ENCODE measurements at regions not wholly inside any gene's neighbourhood (a gene's known extent, or its start where the extent isn't known, plus 50 kb on each side); places are given as distances from the start of the nearest gene placed in this dataset.

DNA sequence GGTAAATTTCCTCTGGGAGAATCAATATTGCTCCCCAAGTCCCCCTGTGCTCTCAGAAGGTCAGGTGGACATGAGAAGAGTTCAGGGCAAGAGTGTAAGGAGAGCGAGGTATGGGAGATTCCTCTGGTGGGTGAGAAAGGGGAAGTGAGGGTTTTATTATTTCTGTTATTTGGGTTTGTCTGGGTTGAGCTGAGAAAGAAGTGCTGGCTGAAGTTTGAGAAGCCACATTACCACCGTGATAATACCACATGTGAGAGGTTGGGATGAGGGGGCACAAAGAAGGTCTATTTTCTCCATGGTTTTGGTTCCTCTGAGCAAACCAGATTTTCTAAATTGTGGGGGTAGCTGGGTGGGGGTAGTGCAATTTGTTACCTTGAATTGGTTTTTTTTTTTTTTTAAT is 350.4 kb downstream of the OSTF1 start:
- CTCF ChIA-PET (ENCODE audit: low intra/inter-chr PET ratio, low total read pairs): no interaction called here
- intact Hi-C loops (cut with micrococcal nuclease; ENCODE audit: unreplicated experiment): no loop called here
- no peak overlapping the region for H2AFZ ChIP-seq (ENCODE audit: low read length)

More for the DNA sequence above, 350.4 kb downstream of the OSTF1 start:
- FAIRE-seq (no peak), ATAC-seq (no peak), DNase-seq (ENCODE audit: low spot score) (no peak)
- Histone ChIP-seq H3K4me2 (ENCODE audit: low read depth, low read length) (no peak overlapping the region), H3K4me3 (replicated peaks in 1 of 3; ENCODE audit: insufficient read depth in 1 of 3, low read depth in 2 of 3, low read length in 3 of 3) (no peak overlapping the region), H4K20me1 (ENCODE audit: insufficient read depth, low read length) (no peaks in the 10 kb centered on the region), H3K79me2 (ENCODE audit: insufficient read depth, low read length) (no peaks in the 10 kb centered on the region), H3K27me3 (ENCODE audit: control insufficient read depth in 1 of 2, insufficient read depth in 2 of 2, low read length in 2 of 2) (no peaks in the 10 kb centered on the region), H3K9ac (ENCODE audit: insufficient read depth, low read depth, low read length) (no peak overlapping the region), H3K4me1 (ENCODE audit: insufficient read depth, low read length) (no peaks in the 10 kb centered on the region), H3K36me3 (replicated peaks in 1 of 2; ENCODE audit: control insufficient read depth in 1 of 2, insufficient read depth in 2 of 2, low read length in 2 of 2) (no peaks in the 10 kb centered on the region), H3K27ac (ENCODE audit: extremely low read length, insufficient read depth, low read length) (no peak overlapping the region), H3K9me3 (ENCODE audit: low read length) (no peaks in the 10 kb centered on the region)
- in situ Hi-C loops (cut with HindIII; ENCODE audit: extremely low pct_ligation_motif_present, low pct_unique_long_range_greater_than_20kb): no loop called here
- WGBS (ENCODE audit: low lambda C conversion rate): 0% methylated on average over 2 of the region's 2 CpGs
- TF ChIP-seq, protein P1, sequence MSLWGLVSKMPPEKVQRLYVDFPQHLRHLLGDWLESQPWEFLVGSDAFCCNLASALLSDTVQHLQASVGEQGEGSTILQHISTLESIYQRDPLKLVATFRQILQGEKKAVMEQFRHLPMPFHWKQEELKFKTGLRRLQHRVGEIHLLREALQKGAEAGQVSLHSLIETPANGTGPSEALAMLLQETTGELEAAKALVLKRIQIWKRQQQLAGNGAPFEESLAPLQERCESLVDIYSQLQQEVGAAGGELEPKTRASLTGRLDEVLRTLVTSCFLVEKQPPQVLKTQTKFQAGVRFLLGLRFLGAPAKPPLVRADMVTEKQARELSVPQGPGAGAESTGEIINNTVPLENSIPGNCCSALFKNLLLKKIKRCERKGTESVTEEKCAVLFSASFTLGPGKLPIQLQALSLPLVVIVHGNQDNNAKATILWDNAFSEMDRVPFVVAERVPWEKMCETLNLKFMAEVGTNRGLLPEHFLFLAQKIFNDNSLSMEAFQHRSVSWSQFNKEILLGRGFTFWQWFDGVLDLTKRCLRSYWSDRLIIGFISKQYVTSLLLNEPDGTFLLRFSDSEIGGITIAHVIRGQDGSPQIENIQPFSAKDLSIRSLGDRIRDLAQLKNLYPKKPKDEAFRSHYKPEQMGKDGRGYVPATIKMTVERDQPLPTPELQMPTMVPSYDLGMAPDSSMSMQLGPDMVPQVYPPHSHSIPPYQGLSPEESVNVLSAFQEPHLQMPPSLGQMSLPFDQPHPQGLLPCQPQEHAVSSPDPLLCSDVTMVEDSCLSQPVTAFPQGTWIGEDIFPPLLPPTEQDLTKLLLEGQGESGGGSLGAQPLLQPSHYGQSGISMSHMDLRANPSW (CRISPR knock-in tag; IDR thresholded peaks at IDR 0.05; ENCODE audit: borderline replicate concordance): no peak
- TF ChIP-seq, protein P2, sequence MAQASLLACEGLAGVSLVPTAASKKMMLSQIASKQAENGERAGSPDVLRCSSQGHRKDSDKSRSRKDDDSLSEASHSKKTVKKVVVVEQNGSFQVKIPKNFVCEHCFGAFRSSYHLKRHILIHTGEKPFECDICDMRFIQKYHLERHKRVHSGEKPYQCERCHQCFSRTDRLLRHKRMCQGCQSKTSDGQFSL (CRISPR knock-in tag; IDR thresholded peaks at IDR 0.05): no peak
- TF ChIP-seq NFKBIZ (CRISPR knock-in tag; IDR thresholded peaks at IDR 0.05) (no peak), ZBTB1 (CRISPR knock-in tag; IDR thresholded peaks at IDR 0.05; ENCODE audit: borderline replicate concordance) (no peak), ZNF772 (CRISPR knock-in tag; IDR thresholded peaks at IDR 0.05) (no peak), ZNF652 (CRISPR knock-in tag; IDR thresholded peaks at IDR 0.05; ENCODE audit: borderline replicate concordance, low read depth) (no peak), ZNF225 (CRISPR knock-in tag; IDR thresholded peaks at IDR 0.05) (no peak), ARNT (IDR thresholded peaks at IDR 0.05) (no peak), ZKSCAN1 (IDR thresholded peaks at IDR 0.05; ENCODE audit: low read length) (no peak), NRL (CRISPR knock-in tag; IDR thresholded peaks at IDR 0.05; ENCODE audit: borderline replicate concordance) (no peak), ZBTB8A (CRISPR knock-in tag; IDR thresholded peaks at IDR 0.05; ENCODE audit: borderline replicate concordance, low read depth) (no peak), ARID2 (CRISPR knock-in tag; IDR thresholded peaks at IDR 0.05; ENCODE audit: borderline replicate concordance) (no peak)
- TF ChIP-seq, protein P3, sequence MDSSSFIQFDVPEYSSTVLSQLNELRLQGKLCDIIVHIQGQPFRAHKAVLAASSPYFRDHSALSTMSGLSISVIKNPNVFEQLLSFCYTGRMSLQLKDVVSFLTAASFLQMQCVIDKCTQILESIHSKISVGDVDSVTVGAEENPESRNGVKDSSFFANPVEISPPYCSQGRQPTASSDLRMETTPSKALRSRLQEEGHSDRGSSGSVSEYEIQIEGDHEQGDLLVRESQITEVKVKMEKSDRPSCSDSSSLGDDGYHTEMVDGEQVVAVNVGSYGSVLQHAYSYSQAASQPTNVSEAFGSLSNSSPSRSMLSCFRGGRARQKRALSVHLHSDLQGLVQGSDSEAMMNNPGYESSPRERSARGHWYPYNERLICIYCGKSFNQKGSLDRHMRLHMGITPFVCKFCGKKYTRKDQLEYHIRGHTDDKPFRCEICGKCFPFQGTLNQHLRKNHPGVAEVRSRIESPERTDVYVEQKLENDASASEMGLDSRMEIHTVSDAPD (CRISPR knock-in tag; IDR thresholded peaks at IDR 0.05): no peak
- TF ChIP-seq, protein P4, sequence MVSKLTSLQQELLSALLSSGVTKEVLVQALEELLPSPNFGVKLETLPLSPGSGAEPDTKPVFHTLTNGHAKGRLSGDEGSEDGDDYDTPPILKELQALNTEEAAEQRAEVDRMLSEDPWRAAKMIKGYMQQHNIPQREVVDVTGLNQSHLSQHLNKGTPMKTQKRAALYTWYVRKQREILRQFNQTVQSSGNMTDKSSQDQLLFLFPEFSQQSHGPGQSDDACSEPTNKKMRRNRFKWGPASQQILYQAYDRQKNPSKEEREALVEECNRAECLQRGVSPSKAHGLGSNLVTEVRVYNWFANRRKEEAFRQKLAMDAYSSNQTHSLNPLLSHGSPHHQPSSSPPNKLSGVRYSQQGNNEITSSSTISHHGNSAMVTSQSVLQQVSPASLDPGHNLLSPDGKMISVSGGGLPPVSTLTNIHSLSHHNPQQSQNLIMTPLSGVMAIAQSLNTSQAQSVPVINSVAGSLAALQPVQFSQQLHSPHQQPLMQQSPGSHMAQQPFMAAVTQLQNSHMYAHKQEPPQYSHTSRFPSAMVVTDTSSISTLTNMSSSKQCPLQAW (CRISPR knock-in tag; IDR thresholded peaks at IDR 0.05): no peak
- POLR2A ChIA-PET: no interaction called here
- no TSS peak for BruUV-seq (replicated peaks)
